CD4-positive, alpha-beta T cell treated with Interleukin-17A for 4 hours (primary cell): ENCODE measurements at regions not wholly inside any gene's neighbourhood (a gene's known extent, or its start where the extent isn't known, plus 50 kb on each side); places are given as distances from the start of the nearest gene placed in this dataset.
"Not testable (repeated sequence)": the region's sequence is repeated elsewhere in the genome, so short reads cannot be mapped to it uniquely, and the experiment has no call there.

Experiments
- DNase-seq: peaks from one replicate; pipeline ENCODE4 v3.0.0-alpha.2; 2020; ENCODE audit warnings: mixed read lengths

GRCh38 chr21:23130308-23130707, 2132.1 kb downstream of the NCAM2 start:
- no peak for DNase-seq

- DNase-seq = no peak
Measured at GRCh38 chr21:23131177-23131576, 2133.0 kb downstream of the NCAM2 start.

- no peak for DNase-seq
Measured at GRCh38 chr21:23138797-23139196, 2140.6 kb downstream of the NCAM2 start.

- DNase-seq = no peak
Measured at GRCh38 chr21:23152130-23152529, 2153.9 kb downstream of the NCAM2 start.

GRCh38 chr21:23153842-23154241, 2155.6 kb downstream of the NCAM2 start:
- not testable (repeated sequence) for DNase-seq

- no peak for DNase-seq
Measured at GRCh38 chr21:23155281-23155680, 2157.1 kb downstream of the NCAM2 start.

GRCh38 chr21:23160914-23161313, 2162.7 kb downstream of the NCAM2 start:
- no peak for DNase-seq

- no peak for DNase-seq
Measured at GRCh38 chr21:23162198-23162946, 2164.2 kb downstream of the NCAM2 start.
